WERI-Rb-1 (cell line): ENCODE measurements at regions not wholly inside any gene's neighbourhood (a gene's known extent, or its start where the extent isn't known, plus 50 kb on each side); places are given as distances from the start of the nearest gene placed in this dataset.

ENCODE experiments used
- DNase-seq: peaks from one replicate; pipeline ENCODE4 v3.0.0-alpha.2; 2020
- H3K27ac ChIP-seq: fragments of 250-450 bp; sonication (Bioruptor Pico); 2 replicates; pipeline ENCODE4 v1.5.1; 2020; ENCODE audit warnings: mild to moderate bottlenecking, moderate library complexity
- H3K27me3 ChIP-seq: fragments of 250-450 bp; sonication (Bioruptor Pico); 2 replicates; pipeline ENCODE4 v1.5.1; 2021; ENCODE audit warnings: mild to moderate bottlenecking, low read depth, moderate library complexity; ENCODE audit not compliant: insufficient read depth, severe bottlenecking
- H3K36me3 ChIP-seq: fragments of 250-450 bp; sonication (Bioruptor Pico); 2 replicates; pipeline ENCODE4 v1.5.1; 2020; ENCODE audit warnings: mild to moderate bottlenecking, moderate library complexity
- H3K4me3 ChIP-seq: 2 replicates; pipeline ENCODE4 v1.5.1; 2011; ENCODE audit warnings: low read depth, mild to moderate bottlenecking, control low read depth, low read length
- H3K9me3 ChIP-seq: fragments of 250-450 bp; sonication (Bioruptor Pico); 2 replicates; pipeline ENCODE4 v1.5.1; 2021; ENCODE audit warnings: mild to moderate bottlenecking, moderate library complexity; ENCODE audit not compliant: severe bottlenecking
- TF ChIP-seq, protein P1 (sequence below): IDR thresholded peaks from 2 replicates; pipeline ENCODE4 v1.5.1; 2011; ENCODE audit warnings: low read depth, mild to moderate bottlenecking, control low read depth, inconsistent platforms, low read length

DNA sequence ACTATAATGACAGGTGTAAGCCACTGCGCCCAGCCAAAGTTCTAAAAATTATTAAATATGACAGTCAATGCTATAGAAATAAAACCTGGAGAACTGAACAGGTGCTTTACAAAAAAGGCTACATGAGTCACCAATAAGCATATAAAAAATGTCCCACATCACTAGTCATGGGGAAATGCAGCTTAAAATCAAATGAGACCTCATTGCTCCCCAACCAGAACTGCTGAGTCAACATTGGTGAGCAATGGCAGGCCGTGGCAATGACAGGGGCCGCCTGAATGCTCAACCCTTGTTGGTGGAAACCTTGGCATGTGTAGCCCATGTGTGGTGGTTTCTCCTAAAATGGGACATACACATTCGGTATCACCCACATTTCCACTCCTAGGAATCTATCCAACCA, 352.3 kb upstream of the KLF6 start:
- no peak overlapping the region for H3K4me3 ChIP-seq
- TF ChIP-seq, protein P1, sequence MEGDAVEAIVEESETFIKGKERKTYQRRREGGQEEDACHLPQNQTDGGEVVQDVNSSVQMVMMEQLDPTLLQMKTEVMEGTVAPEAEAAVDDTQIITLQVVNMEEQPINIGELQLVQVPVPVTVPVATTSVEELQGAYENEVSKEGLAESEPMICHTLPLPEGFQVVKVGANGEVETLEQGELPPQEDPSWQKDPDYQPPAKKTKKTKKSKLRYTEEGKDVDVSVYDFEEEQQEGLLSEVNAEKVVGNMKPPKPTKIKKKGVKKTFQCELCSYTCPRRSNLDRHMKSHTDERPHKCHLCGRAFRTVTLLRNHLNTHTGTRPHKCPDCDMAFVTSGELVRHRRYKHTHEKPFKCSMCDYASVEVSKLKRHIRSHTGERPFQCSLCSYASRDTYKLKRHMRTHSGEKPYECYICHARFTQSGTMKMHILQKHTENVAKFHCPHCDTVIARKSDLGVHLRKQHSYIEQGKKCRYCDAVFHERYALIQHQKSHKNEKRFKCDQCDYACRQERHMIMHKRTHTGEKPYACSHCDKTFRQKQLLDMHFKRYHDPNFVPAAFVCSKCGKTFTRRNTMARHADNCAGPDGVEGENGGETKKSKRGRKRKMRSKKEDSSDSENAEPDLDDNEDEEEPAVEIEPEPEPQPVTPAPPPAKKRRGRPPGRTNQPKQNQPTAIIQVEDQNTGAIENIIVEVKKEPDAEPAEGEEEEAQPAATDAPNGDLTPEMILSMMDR = no peak
- no peak for DNase-seq
- H3K9me3 ChIP-seq = no peaks in the 10 kb centered on the region
- H3K36me3 ChIP-seq = no peaks in the 10 kb centered on the region
- H3K27me3 ChIP-seq = no peaks in the 10 kb centered on the region
- H3K27ac ChIP-seq = no peak overlapping the region

DNA sequence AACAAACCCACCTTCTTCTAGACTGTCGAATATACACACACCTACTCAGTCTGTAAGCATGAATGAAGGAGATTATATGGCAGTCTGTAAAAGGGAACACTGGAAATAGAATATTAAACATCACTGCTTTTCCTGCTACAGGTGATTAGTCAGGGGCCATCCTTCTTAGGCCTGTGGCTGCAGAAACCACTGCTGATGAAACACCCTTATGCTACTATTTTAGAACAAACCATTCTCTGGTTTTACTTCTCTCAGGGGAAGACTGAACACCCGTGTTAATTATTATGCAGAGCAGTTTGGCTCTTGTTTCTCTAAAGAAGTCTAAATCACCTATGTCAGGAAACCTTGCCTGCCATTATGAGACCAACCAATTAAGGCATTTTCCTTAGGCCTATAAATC, 351.1 kb upstream of the KLF6 start:
- no peak for DNase-seq
- Histone ChIP-seq H3K27ac (no peak overlapping the region), H3K4me3 (no peak overlapping the region), H3K27me3 (no peaks in the 10 kb centered on the region), H3K36me3 (no peaks in the 10 kb centered on the region), H3K9me3 (no peaks in the 10 kb centered on the region)
- TF ChIP-seq, protein P1 = no peak

DNA sequence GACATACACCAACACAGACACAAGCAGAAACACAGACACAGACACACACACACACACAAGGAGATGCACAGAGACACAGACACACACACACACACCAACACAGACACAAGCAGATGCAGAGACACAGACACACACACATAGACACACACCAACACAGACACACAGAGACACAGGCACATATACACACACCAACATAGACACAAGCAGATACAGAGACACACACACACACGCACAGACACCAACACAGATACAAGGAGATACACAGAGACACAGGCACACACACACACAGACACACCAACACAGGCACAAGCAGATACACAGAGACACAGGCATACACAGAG, 347.2 kb upstream of the KLF6 start:
- Histone ChIP-seq H3K27ac (no peak overlapping the region), H3K27me3 (no peaks in the 10 kb centered on the region), H3K9me3 (no peaks in the 10 kb centered on the region), H3K4me3 (no peak overlapping the region), H3K36me3 (no peaks in the 10 kb centered on the region)
- no peak for DNase-seq
- TF ChIP-seq, protein P1 = no peak

DNA sequence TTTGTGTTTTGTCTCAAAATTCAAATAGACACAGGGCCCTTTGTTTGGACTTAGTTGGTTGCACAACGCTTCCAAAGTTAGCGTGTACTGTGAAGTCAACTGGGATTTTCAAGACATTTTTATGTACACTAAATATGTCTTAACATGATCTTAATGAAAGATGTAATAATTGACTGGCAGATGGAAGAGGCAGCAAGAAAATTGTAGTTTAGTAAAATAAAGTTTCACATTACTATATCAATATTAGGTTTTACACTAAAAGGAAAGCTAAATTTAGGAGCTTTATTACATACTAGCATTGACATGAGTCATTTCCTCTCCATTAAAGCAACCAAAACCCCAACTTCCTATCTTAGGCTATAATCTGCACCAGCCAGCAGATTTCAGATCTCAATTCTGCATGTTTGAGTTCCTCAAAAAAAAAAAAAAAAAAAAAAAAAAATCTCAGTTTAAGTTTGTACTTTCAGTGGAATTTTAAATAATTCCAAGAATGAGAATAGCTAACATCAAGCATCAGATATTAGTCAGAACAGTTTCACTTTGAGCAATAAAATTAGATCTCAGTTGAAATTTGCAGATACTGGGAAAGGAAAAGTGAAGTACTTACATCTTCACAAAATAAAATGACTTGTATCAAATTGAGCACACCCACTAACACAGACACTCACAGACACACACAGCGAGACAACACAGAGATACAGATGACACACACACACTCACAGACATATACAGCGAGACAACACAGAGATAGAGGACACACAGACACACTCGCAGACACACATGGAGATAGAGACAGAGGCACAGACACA, 346.6 kb upstream of the KLF6 start:
- Histone ChIP-seq H3K4me3 (no peak overlapping the region), H3K27ac (no peak overlapping the region)
- DNase-seq = no peak

DNA sequence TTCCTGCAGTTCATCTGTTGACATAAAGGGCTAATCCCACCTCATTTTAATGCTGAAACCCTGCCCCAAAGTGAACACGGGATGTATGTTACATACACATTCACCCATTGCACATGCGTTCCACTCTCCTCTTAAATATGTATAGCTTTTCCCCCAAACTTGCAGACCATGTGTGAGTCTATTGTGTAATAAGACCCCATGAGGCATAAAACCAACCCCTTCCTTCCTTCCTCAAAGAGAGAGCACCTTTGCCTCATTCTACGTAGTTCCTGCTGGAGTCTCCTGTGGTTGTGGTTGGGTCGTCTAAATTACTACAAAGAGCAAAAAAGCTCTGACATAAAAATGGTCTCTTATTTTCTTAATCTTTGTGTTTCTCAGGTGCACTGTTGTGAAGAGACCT, 345.7 kb upstream of the KLF6 start:
- Histone ChIP-seq H3K9me3 (no peaks in the 10 kb centered on the region), H3K4me3 (no peak overlapping the region), H3K27ac (no peak overlapping the region), H3K36me3 (no peaks in the 10 kb centered on the region), H3K27me3 (no peaks in the 10 kb centered on the region)
- no peak for DNase-seq
- TF ChIP-seq, protein P1 = no peak

More for the DNA sequence above, 346.6 kb upstream of the KLF6 start:
- TF ChIP-seq, protein P1 = no peak
- H3K27me3 ChIP-seq = no peaks in the 10 kb centered on the region
- H3K36me3 ChIP-seq = no peaks in the 10 kb centered on the region
- H3K9me3 ChIP-seq = no peaks in the 10 kb centered on the region
